ENCODE measurements at regions not wholly inside any gene's neighbourhood (a gene's known extent, or its start where the extent isn't known, plus 50 kb on each side); places are given as distances from the start of the nearest gene placed in this dataset.

DNA sequence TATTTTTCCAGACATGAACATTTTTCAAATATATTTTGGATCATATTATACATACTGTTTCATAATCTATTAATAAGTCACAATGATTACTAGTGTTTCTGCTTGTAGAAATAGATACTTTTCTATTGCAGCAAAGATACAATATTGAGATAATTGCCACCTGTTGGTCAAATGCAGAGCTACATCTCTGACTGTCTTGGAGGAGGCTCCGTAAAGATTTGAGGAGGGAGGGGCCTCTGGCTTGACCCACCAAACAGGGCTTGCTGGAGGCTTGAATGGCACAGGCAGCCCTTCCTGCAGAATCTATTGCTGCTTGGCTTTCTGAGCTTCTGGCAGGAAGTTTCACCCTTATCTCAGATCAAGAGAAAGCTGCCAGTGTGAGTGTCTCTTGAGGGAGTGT lies 99.3 kb upstream of the ARMCX2 start:
- TF ChIP-seq EZH2 (IDR thresholded peaks at IDR 0.05; ENCODE audit: insufficient read depth, poor library complexity, severe bottlenecking) (no peak), EZH2phosphoT487 (IDR thresholded peaks at IDR 0.05; ENCODE audit: insufficient read depth, low read depth) (no peak)

Data from GM23248 (cell line).